Endothelial cell of umbilical vein (primary cell): ENCODE measurements at regions not wholly inside any gene's neighbourhood (a gene's known extent, or its start where the extent isn't known, plus 50 kb on each side); places are given as distances from the start of the nearest gene placed in this dataset.

Experiments
- BruUV-seq: library from RNA; stranded (reverse); fragments of 400-500 nt; replicated peaks from 2 replicates; lab custom pipeline; 2021; lab: Mats Ljungman, UMichigan
- CTCF ChIA-PET: fragments of 300-600, 350-600 bp; sonication (Branson Sonifier 250); formaldehyde crosslinking; loops from one replicate; lab custom pipeline; 2021; ENCODE audit warnings: antibody characterized with exemption, inconsistent platforms; lab: Charles Lee
- POLR2A ChIA-PET: fragments of 300-600, 350-600 bp; sonication (Branson Sonifier 250); formaldehyde crosslinking; loops from one replicate; lab custom pipeline; 2021; ENCODE audit warnings: antibody characterized with exemption, inconsistent platforms; lab: Charles Lee
- DNase-seq: peaks from one replicate; pipeline ENCODE4 v3.0.0-alpha.2; 2011; ENCODE audit warnings: low read depth, low spot score
- FAIRE-seq: peaks from 2 replicates; lab custom pipeline; 2011; peaks lifted over from hg19 to GRCh38; lab: Jason Lieb, UNC
- H2AFZ ChIP-seq: 2 replicates; pipeline ENCODE4 v1.6.0; 2012; ENCODE audit warnings: low read depth, low read length, control low read depth, inconsistent platforms
- H3K27ac ChIP-seq: 2 replicates; pipeline ENCODE4 v1.5.1; 2011; ENCODE audit warnings: low read depth, mild to moderate bottlenecking, control low read depth, low read length, moderate library complexity; ENCODE audit not compliant: insufficient read depth
- H3K27me3 ChIP-seq, 2 experiments: 2 replicates each; pipeline versions ENCODE4 v1.6.0 to v1.6.1; 2011; ENCODE audit warnings: low read length in 2 of 2, mixed read lengths in 1 of 2; ENCODE audit not compliant: control insufficient read depth in 2 of 2, insufficient read depth in 2 of 2
- H3K36me3 ChIP-seq, 2 experiments: 2 replicates in 1 of 2; 3 replicates in 1 of 2; pipeline ENCODE4 v1.5.1; 2011; ENCODE audit warnings: low read length in 2 of 2, mild to moderate bottlenecking in 1 of 2, moderate library complexity in 1 of 2; ENCODE audit not compliant: control insufficient read depth in 2 of 2, insufficient read depth in 2 of 2; ENCODE audit errors: extremely low read depth in 1 of 2
- H3K4me1 ChIP-seq: 3 replicates; pipeline ENCODE4 v1.5.1; 2011; ENCODE audit warnings: mild to moderate bottlenecking, low read length; ENCODE audit not compliant: control insufficient read depth, insufficient read depth; ENCODE audit errors: extremely low read depth
- H3K4me2 ChIP-seq: 2 replicates; pipeline ENCODE4 v1.6.1; 2011; ENCODE audit warnings: low read length, control low read depth, mixed read lengths; ENCODE audit not compliant: insufficient read depth
- H3K4me3 ChIP-seq, 3 experiments: fragments of 200-600 bp in 1 of 3; sonication (generic), shearing (Covaris generic) in 1 of 3; replicated peaks in 1 of 3; 2 replicates each; pipeline ENCODE4 v1.5.1; 2011 to 2016; ENCODE audit warnings: control low read depth in 3 of 3, low read length in 3 of 3, mild to moderate bottlenecking in 2 of 3, inconsistent platforms in 1 of 3, low read depth in 1 of 3, moderate library complexity in 1 of 3; ENCODE audit not compliant: insufficient read depth in 1 of 3
- H3K79me2 ChIP-seq: 2 replicates; pipeline ENCODE4 v1.6.0; 2012; ENCODE audit warnings: low read length, inconsistent platforms; ENCODE audit not compliant: control insufficient read depth, insufficient read depth
- H3K9ac ChIP-seq: replicated peaks from 2 replicates; pipeline ENCODE3; 2011; ENCODE audit warnings: low read length, control low read depth; ENCODE audit not compliant: insufficient read depth; ENCODE audit errors: extremely low read depth
- H3K9me1 ChIP-seq: replicated peaks from 3 replicates; pipeline ENCODE4 v1.6.0; 2011; ENCODE audit warnings: mild to moderate bottlenecking, low read length; ENCODE audit not compliant: control insufficient read depth, insufficient read depth; ENCODE audit errors: extremely low read depth
- H3K9me3 ChIP-seq: replicated peaks from 2 replicates; pipeline ENCODE4 v1.5.1; 2012; ENCODE audit warnings: low read length, inconsistent platforms; ENCODE audit not compliant: control insufficient read depth, insufficient read depth
- H4K20me1 ChIP-seq: replicated peaks from 2 replicates; pipeline ENCODE3; 2011; ENCODE audit warnings: mild to moderate bottlenecking, low read length; ENCODE audit not compliant: control insufficient read depth, insufficient read depth; ENCODE audit errors: extremely low read depth
- EZH2 ChIP-seq: IDR thresholded peaks from 2 replicates; pipeline ENCODE4 v1.6.1; 2012; ENCODE audit warnings: borderline replicate concordance, low read depth, mild to moderate bottlenecking, moderate library complexity, low read length, inconsistent platforms; ENCODE audit not compliant: severe bottlenecking
- FOS ChIP-seq: IDR thresholded peaks from 2 replicates; pipeline ENCODE4 v1.6.1; 2011; ENCODE audit warnings: mild to moderate bottlenecking, low read length, moderate library complexity, borderline replicate concordance; ENCODE audit not compliant: insufficient read depth
- GATA2 ChIP-seq: IDR thresholded peaks from 2 replicates; pipeline ENCODE4 v1.7.0; 2011; ENCODE audit warnings: low read depth, mild to moderate bottlenecking, moderate library complexity, mixed read lengths, low read length; ENCODE audit not compliant: insufficient read length, insufficient read depth
- JUN ChIP-seq: IDR thresholded peaks from 2 replicates; pipeline ENCODE4 v1.6.1; 2011; ENCODE audit warnings: borderline replicate concordance, low read depth; ENCODE audit not compliant: insufficient read length, insufficient read depth
- MYC ChIP-seq: IDR thresholded peaks from one replicate; pipeline ENCODE4 v1.6.1; 2011; ENCODE audit warnings: mild to moderate bottlenecking, low read depth, low read length
- POLR2A ChIP-seq: IDR thresholded peaks from 2 replicates; pipeline ENCODE4 v1.6.1; 2012; ENCODE audit warnings: low read depth, mild to moderate bottlenecking, control low read depth, low read length
- POLR2AphosphoS5 ChIP-seq: IDR thresholded peaks from 2 replicates; pipeline ENCODE4 v1.6.1; 2012; ENCODE audit warnings: low read depth, mild to moderate bottlenecking, control low read depth, low read length, moderate library complexity; ENCODE audit not compliant: insufficient read depth
- dilution Hi-C: fragments of 300-500 bp; cut with MboI; formaldehyde crosslinking; loops from one replicate; pipeline ENCODE4 v1.15.0; 2019; ENCODE audit warnings: low sequenced_read_pairs; ENCODE audit not compliant: extremely low pct_ligation_motif_present
- intact Hi-C: fragments of 100-400 bp; cut with micrococcal nuclease; formaldehyde crosslinking; loops from one replicate; pipeline ENCODE4 v1.10.0; 2022
- TF ChIP-seq, protein P1 (sequence below), 2 donors: IDR thresholded peaks; 1 replicate in 1 of 2; 2 replicates in 1 of 2; pipeline ENCODE4 v1.5.1; 2011; ENCODE audit warnings: low read length in 2 of 2, mild to moderate bottlenecking in 2 of 2, moderate library complexity in 2 of 2, control low read depth in 1 of 2, inconsistent platforms in 1 of 2, low read depth in 1 of 2; ENCODE audit not compliant: insufficient read depth in 1 of 2; ENCODE audit errors: extremely low read depth in 1 of 2
- TF ChIP-seq, protein P2 (sequence below): IDR thresholded peaks from 2 replicates; pipeline ENCODE4 v1.6.1; 2011; ENCODE audit not compliant: insufficient read depth, insufficient read length

DNA sequence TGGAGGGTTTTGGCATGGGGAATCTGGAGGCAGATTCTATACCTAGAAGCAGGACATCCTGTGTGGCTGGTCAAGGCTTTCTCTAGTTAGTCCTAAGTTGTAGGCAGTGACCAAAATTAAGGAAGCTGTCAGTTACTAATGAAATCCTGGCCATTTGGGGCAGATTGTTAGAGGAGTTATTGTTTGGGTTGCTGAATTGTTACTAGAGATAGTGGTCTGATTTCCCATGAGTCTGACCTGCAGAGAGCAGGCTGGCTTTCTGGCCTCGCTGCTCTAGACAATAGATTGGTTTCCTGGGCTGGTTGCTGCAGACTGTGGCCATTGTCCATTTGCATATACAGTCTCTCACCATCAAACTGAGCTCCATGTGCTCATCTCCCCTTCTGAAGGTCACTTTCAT is 205.0 kb upstream of the SASH1 start:
- CTCF ChIA-PET: interaction anchor here (1.2 kb wide), 1 partner anchor 10 kb away, joined by 3 read pairs; no protein-coding TSS in a partner anchor
- dilution Hi-C loops (no loop called here), intact Hi-C loops (no loop called here)
- FAIRE-seq: no peak
- no peaks in the 10 kb centered on the region for H3K27me3 ChIP-seq
- no peak overlapping the region for H3K9ac ChIP-seq
- H3K9me3 ChIP-seq: peaks cover 4% of the 10 kb centered on the region
- peaks cover 36% of the 10 kb centered on the region for H3K4me1 ChIP-seq
- TF ChIP-seq POLR2AphosphoS5 (no peak), JUN (no peak), EZH2 (no peak), POLR2A (no peak), MYC (no peak), FOS (no peak), GATA2 (no peak)
- TF ChIP-seq, protein P1, sequence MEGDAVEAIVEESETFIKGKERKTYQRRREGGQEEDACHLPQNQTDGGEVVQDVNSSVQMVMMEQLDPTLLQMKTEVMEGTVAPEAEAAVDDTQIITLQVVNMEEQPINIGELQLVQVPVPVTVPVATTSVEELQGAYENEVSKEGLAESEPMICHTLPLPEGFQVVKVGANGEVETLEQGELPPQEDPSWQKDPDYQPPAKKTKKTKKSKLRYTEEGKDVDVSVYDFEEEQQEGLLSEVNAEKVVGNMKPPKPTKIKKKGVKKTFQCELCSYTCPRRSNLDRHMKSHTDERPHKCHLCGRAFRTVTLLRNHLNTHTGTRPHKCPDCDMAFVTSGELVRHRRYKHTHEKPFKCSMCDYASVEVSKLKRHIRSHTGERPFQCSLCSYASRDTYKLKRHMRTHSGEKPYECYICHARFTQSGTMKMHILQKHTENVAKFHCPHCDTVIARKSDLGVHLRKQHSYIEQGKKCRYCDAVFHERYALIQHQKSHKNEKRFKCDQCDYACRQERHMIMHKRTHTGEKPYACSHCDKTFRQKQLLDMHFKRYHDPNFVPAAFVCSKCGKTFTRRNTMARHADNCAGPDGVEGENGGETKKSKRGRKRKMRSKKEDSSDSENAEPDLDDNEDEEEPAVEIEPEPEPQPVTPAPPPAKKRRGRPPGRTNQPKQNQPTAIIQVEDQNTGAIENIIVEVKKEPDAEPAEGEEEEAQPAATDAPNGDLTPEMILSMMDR (IDR thresholded peaks at IDR 0.05; ENCODE audit: extremely low read depth in 1 of 2, insufficient read depth in 1 of 2, low read depth in 1 of 2, low read length in 2 of 2): no peak
- TF ChIP-seq, protein P2, sequence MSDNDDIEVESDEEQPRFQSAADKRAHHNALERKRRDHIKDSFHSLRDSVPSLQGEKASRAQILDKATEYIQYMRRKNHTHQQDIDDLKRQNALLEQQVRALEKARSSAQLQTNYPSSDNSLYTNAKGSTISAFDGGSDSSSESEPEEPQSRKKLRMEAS: no peak
- H3K27ac ChIP-seq: no peak overlapping the region
- no peaks in the 10 kb centered on the region for H4K20me1 ChIP-seq
- no TSS peak for BruUV-seq
- no peaks in the 10 kb centered on the region for H3K9me1 ChIP-seq
- no peak overlapping the region for H3K4me2 ChIP-seq
- no peak for DNase-seq
- no peaks in the 10 kb centered on the region for H3K36me3 ChIP-seq
- no peak overlapping the region for H3K4me3 ChIP-seq
- H3K79me2 ChIP-seq: no peaks in the 10 kb centered on the region
- H2AFZ ChIP-seq: no peak overlapping the region
- POLR2A ChIA-PET: no interaction called here
